ENCODE measurements at regions not wholly inside any gene's neighbourhood (a gene's known extent, or its start where the extent isn't known, plus 50 kb on each side); places are given as distances from the start of the nearest gene placed in this dataset.

GRCh38 chr22:44383652-44384562 is 71.2 kb upstream of the SHISAL1 start:
- Histone ChIP-seq H3K79me2 (ENCODE audit: low read depth) (no peaks in the 10 kb centered on the region), H3K4me2 (no peak overlapping the region), H3K27ac (no peak overlapping the region), H3K4me1 (peaks cover 24% of the 10 kb centered on the region), H3K9ac (no peak overlapping the region), H3K9me3 (ENCODE audit: low read depth) (no peaks in the 10 kb centered on the region), H3K36me3 (no peaks in the 10 kb centered on the region), H4K20me1 (ENCODE audit: low read depth) (peaks cover 2% of the 10 kb centered on the region), H2AFZ (replicated peaks) (no peak overlapping the region), H3K27me3 (no peaks in the 10 kb centered on the region), H3K4me3 (no peak overlapping the region), H3F3A (ENCODE audit: low read depth) (peaks cover 7% of the 10 kb centered on the region)
- TF ChIP-seq EZH2phosphoT487 (IDR thresholded peaks at IDR 0.05) = no peak
- TF ChIP-seq CTCF (IDR thresholded peaks at IDR 0.05) = no peak
- TF ChIP-seq EZH2 (IDR thresholded peaks at IDR 0.05) = no peak
- Mint-ChIP-seq H3K27me3 (ENCODE audit: insufficient read depth, low read depth) (peaks cover 22% of the 10 kb centered on the region), H3K36me3 (no peaks in the 10 kb centered on the region), H3K9me3 (no peaks in the 10 kb centered on the region), H3K4me3 (no peak overlapping the region), H3K27ac (peak overlapping the region; percentile 57), H3K4me1 (peaks cover 33% of the 10 kb centered on the region)
- DNase-seq (ENCODE audit: low spot score) = no peak

- Mint-ChIP-seq H3K36me3 (no peaks in the 10 kb centered on the region), H3K9me3 (no peaks in the 10 kb centered on the region), H3K4me1 (peaks cover 33% of the 10 kb centered on the region), H3K27ac (peak overlapping the region; percentile 81), H3K4me3 (no peak overlapping the region), H3K27me3 (ENCODE audit: insufficient read depth, low read depth) (peaks cover 22% of the 10 kb centered on the region)
- Histone ChIP-seq H3F3A (ENCODE audit: low read depth) (peaks cover 7% of the 10 kb centered on the region), H3K4me1 (peaks cover 24% of the 10 kb centered on the region), H3K4me2 (no peak overlapping the region), H3K27ac (no peak overlapping the region), H3K4me3 (no peak overlapping the region), H3K27me3 (no peaks in the 10 kb centered on the region), H3K9me3 (ENCODE audit: low read depth) (no peaks in the 10 kb centered on the region), H3K9ac (no peak overlapping the region), H3K36me3 (no peaks in the 10 kb centered on the region), H2AFZ (replicated peaks) (no peak overlapping the region), H3K79me2 (ENCODE audit: low read depth) (no peaks in the 10 kb centered on the region), H4K20me1 (ENCODE audit: low read depth) (peaks cover 2% of the 10 kb centered on the region)
- no peak for DNase-seq (ENCODE audit: low spot score)
- TF ChIP-seq CTCF (IDR thresholded peaks at IDR 0.05) = no peak
- no peak for TF ChIP-seq EZH2 (IDR thresholded peaks at IDR 0.05)
- no peak for TF ChIP-seq EZH2phosphoT487 (IDR thresholded peaks at IDR 0.05)
These were observed 70.4 kb upstream of the SHISAL1 start for GRCh38 chr22:44383064-44383575.

- no peak overlapping the region for H3K4me3 Mint-ChIP-seq
- peaks cover 3% of the 10 kb centered on the region for H3K9me3 Mint-ChIP-seq
- no peaks in the 10 kb centered on the region for H3K36me3 ChIP-seq
- H3K4me1 ChIP-seq = peaks cover 24% of the 10 kb centered on the region
- H2AFZ ChIP-seq (replicated peaks) = no peak overlapping the region
- H3K9me3 ChIP-seq (ENCODE audit: low read depth) = peaks cover 6% of the 10 kb centered on the region
- H3K36me3 Mint-ChIP-seq = no peaks in the 10 kb centered on the region
- H3K27ac Mint-ChIP-seq = peak overlapping the region; percentile 81
- H3K27me3 Mint-ChIP-seq (ENCODE audit: insufficient read depth, low read depth) = peaks cover 22% of the 10 kb centered on the region
- no peaks in the 10 kb centered on the region for H3K27me3 ChIP-seq
- H4K20me1 ChIP-seq (ENCODE audit: low read depth) = peaks cover 2% of the 10 kb centered on the region
- H3K4me2 ChIP-seq = no peak overlapping the region
- peak; percentile 39 for DNase-seq (ENCODE audit: low spot score)
- H3F3A ChIP-seq (ENCODE audit: low read depth) = peaks cover 7% of the 10 kb centered on the region
- H3K4me3 ChIP-seq = no peak overlapping the region
- H3K4me1 Mint-ChIP-seq = peaks cover 33% of the 10 kb centered on the region
- H3K27ac ChIP-seq = no peak overlapping the region
- H3K79me2 ChIP-seq (ENCODE audit: low read depth) = no peaks in the 10 kb centered on the region
- TF ChIP-seq CTCF (IDR thresholded peaks at IDR 0.05) = no peak
- no peak for TF ChIP-seq EZH2phosphoT487 (IDR thresholded peaks at IDR 0.05)
- TF ChIP-seq EZH2 (IDR thresholded peaks at IDR 0.05) = no peak
- H3K9ac ChIP-seq = no peak overlapping the region
These were observed 69.6 kb upstream of the SHISAL1 start for GRCh38 chr22:44382116-44383038.

Measured in neural progenitor cell (in vitro differentiated cells).